ENCODE measurements at regions not wholly inside any gene's neighbourhood (a gene's known extent, or its start where the extent isn't known, plus 50 kb on each side); places are given as distances from the start of the nearest gene placed in this dataset.

GRCh38 chr2:180559771-180560170 lies 420.6 kb upstream of the UBE2E3 start:
- Histone ChIP-seq H2BK20ac (ENCODE audit: low read depth, low read length) (no peak overlapping the region), H4K20me1 (ENCODE audit: insufficient read depth, low read length) (no peaks in the 10 kb centered on the region), H3K4me3 (ENCODE audit: insufficient read depth, low read depth, low read length) (no peak overlapping the region), H2AK9ac (replicated peaks; ENCODE audit: low read depth, low read length, poor library complexity) (no peak overlapping the region), H3K4me1 (ENCODE audit: control insufficient read depth, insufficient read depth, low read length) (no peaks in the 10 kb centered on the region), H2AFZ (replicated peaks; ENCODE audit: low read length, poor library complexity) (peak overlapping the region; percentile 88), H2BK120ac (ENCODE audit: low read depth, low read length) (peak overlapping the region; percentile 41; the same call in 1 of the 2 replicates), H3K27me3 (ENCODE audit: control insufficient read depth, insufficient read depth, low read length) (no peaks in the 10 kb centered on the region), H3K23ac (ENCODE audit: low read depth, low read length) (peak overlapping the region; percentile 71), H2BK5ac (ENCODE audit: low read depth, low read length, poor library complexity, severe bottlenecking) (no peak overlapping the region), H3K36me3 (ENCODE audit: control insufficient read depth, insufficient read depth, low read length) (no peaks in the 10 kb centered on the region), H4K8ac (ENCODE audit: low read depth in 2 of 2, low read length in 2 of 2) (peak overlapping the region in 1 of 2 experiments; percentile 84; a peak in 2 of 4 replicates), H3K18ac (ENCODE audit: low read depth, low read length) (no peak overlapping the region), H3K79me1 (ENCODE audit: low read depth in 1 of 2, low read length in 2 of 2) (no peaks in the 10 kb centered on the region), H4K5ac (ENCODE audit: low read depth, low read length) (no peak overlapping the region), H3K9me3 (ENCODE audit: control insufficient read depth, insufficient read depth, low read length) (no peaks in the 10 kb centered on the region), H3K9me1 (ENCODE audit: insufficient read depth, low read length) (no peaks in the 10 kb centered on the region), H4K91ac (ENCODE audit: insufficient read depth, low read depth, low read length) (no peak overlapping the region), H3K4me2 (ENCODE audit: low read depth, low read length) (peak overlapping the region; percentile 27), H3K14ac (replicated peaks; ENCODE audit: low read depth, low read length) (peak overlapping the region; percentile 12), H3K56ac (ENCODE audit: extremely low read depth, insufficient read depth, low read length) (no peak overlapping the region), H3K27ac (ENCODE audit: insufficient read depth, low read length) (no peak overlapping the region), H2BK15ac (ENCODE audit: low read depth, low read length) (no peak overlapping the region), H3K9ac (ENCODE audit: low read depth, low read length) (0 out of 2 replicates have a peak overlapping the region, but pooled peaks have one; percentile 5), H2AK5ac (ENCODE audit: low read depth, low read length) (no peak overlapping the region), H3K4ac (ENCODE audit: low read depth, low read length) (peak overlapping the region; percentile 53; the same call in 1 of the 2 replicates)
- POLR2A ChIA-PET (ENCODE audit: unreplicated experiment), result no interaction called here
- CTCF ChIA-PET, result interaction anchor here (0.9 kb wide), 1 partner anchor 8 kb away, joined by 3 read pairs; no protein-coding TSS in a partner anchor
- WGBS, 2 experiments (ENCODE audit: extremely low coverage in 2 of 2, insufficient read length in 1 of 2), result 30% methylated on average over 2 of the region's 5 CpGs; no CpG with 5 or more reads in 1 of the 2 experiments
- TF ChIP-seq CTCF (conservative IDR thresholded peaks at IDR 0.05; ENCODE audit: low read depth, low read length) (no peak), MXI1 (IDR thresholded peaks at IDR 0.05; ENCODE audit: borderline replicate concordance, low read depth, low read length) (no peak), FOS (IDR thresholded peaks at IDR 0.05; ENCODE audit: low read depth, low read length) (no peak), ELK1 (IDR thresholded peaks at IDR 0.05; ENCODE audit: borderline replicate concordance, low read depth, low read length) (no peak)
- dilution Hi-C loops (cut with HindIII; ENCODE audit: low sequenced_read_pairs, unreplicated experiment) (no loop called here), intact Hi-C loops (cut with micrococcal nuclease) (no loop called here), in situ Hi-C loops (cut with MboI; ENCODE audit: low sequenced_read_pairs) (no loop called here)
- DNase-seq (no peak), ATAC-seq (ENCODE audit: low read depth) (peak; percentile 62)
- BruUV-seq (replicated peaks), result no TSS peak
